HS-5 (cell line): ENCODE measurements at regions not wholly inside any gene's neighbourhood (a gene's known extent, or its start where the extent isn't known, plus 50 kb on each side); places are given as distances from the start of the nearest gene placed in this dataset.

Source experiments
- DNase-seq: peaks from one replicate; pipeline ENCODE4 v3.0.0-alpha.2; 2012; ENCODE audit warnings: low read depth

GRCh38 chrX:114332766-114333165 lies 251.1 kb upstream of the HTR2C start:
- no peak for DNase-seq

GRCh38 chrX:114334473-114334982 lies 249.4 kb upstream of the HTR2C start:
- DNase-seq: no peak

- DNase-seq: no peak
These were observed 245.0 kb upstream of the HTR2C start for GRCh38 chrX:114338870-114339269.

- DNase-seq: peak; percentile 20
These were observed 239.0 kb upstream of the HTR2C start for GRCh38 chrX:114344756-114345349.

- no peak for DNase-seq
These were observed 222.7 kb upstream of the HTR2C start for GRCh38 chrX:114361076-114361725.

- DNase-seq: no peak
These were observed 220.5 kb upstream of the HTR2C start for GRCh38 chrX:114363346-114363745.

- no peak for DNase-seq
These were observed 218.6 kb upstream of the HTR2C start for GRCh38 chrX:114365065-114365834.

- no peak for DNase-seq
These were observed 210.9 kb upstream of the HTR2C start for GRCh38 chrX:114372937-114373336.

GRCh38 chrX:114390251-114390796 lies 193.6 kb upstream of the HTR2C start:
- no peak for DNase-seq
